ENCODE measurements at regions not wholly inside any gene's neighbourhood (a gene's known extent, or its start where the extent isn't known, plus 50 kb on each side); places are given as distances from the start of the nearest gene placed in this dataset.
A peak's percentile ranks its signal among the peaks of the same experiment; 100 is the strongest.

DNA sequence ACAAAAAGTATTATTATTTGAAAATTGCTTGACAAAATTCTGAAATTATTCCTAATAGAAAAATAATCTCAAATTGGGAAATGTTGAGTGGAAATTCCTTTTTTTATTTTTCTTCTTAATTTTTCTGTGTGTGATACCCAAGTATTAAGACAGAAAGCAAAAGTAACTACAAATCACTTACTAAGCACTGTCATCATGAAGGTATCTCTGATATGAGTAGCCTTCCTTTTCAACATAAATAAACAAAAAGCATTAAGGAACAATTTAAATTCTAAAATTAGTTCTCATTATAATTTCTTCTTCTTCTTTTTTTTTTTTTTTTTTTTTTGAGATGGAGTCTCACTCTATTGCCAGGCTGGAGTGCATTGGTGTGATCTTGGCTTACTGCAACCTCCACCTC lies 174.2 kb upstream of the RBMS1 start:
- peak overlapping the region; percentile 38 to 81; a peak in 3 of 6 replicates for H3K27ac ChIP-seq
- no peak for ATAC-seq
- POLR2A ChIA-PET, result no interaction called here

GRCh38 chr2:160670618-160671017 lies 177.0 kb upstream of the RBMS1 start:
- no peak for DNase-seq (ENCODE audit: low read depth in 1 of 2, low spot score in 1 of 2)
- no peak for ATAC-seq
- Histone ChIP-seq H3K4me2 (no peak overlapping the region), H3K4me1 (peaks cover 19% of the 10 kb centered on the region), H3K9me3 (no peaks in the 10 kb centered on the region), H3K4me3 (no peak overlapping the region), H3K27ac (no peak overlapping the region)
- TF ChIP-seq BHLHE40 (IDR thresholded peaks at IDR 0.05; ENCODE audit: low read depth, low read length), result no peak
- TF ChIP-seq, protein P1, sequence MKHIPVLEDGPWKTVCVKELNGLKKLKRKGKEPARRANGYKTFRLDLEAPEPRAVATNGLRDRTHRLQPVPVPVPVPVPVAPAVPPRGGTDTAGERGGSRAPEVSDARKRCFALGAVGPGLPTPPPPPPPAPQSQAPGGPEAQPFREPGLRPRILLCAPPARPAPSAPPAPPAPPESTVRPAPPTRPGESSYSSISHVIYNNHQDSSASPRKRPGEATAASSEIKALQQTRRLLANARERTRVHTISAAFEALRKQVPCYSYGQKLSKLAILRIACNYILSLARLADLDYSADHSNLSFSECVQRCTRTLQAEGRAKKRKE (CRISPR knock-in tag; IDR thresholded peaks at IDR 0.05; ENCODE audit: low read depth), result no peak
- no peak for TF ChIP-seq RCOR1 (IDR thresholded peaks at IDR 0.05; ENCODE audit: low read depth, low read length)
- TF ChIP-seq, protein P2, sequence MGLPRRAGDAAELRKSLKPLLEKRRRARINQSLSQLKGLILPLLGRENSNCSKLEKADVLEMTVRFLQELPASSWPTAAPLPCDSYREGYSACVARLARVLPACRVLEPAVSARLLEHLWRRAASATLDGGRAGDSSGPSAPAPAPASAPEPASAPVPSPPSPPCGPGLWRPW (IDR thresholded peaks at IDR 0.05), result no peak
- no peak for TF ChIP-seq RAD21 (conservative IDR thresholded peaks at IDR 0.05 in 1 of 2, IDR thresholded peaks at IDR 0.05 in 1 of 2)
- no peak for TF ChIP-seq NR3C1 (IDR thresholded peaks at IDR 0.05)
- TF ChIP-seq HEYL (CRISPR knock-in tag; IDR thresholded peaks at IDR 0.05), result no peak
- no peak for TF ChIP-seq JUN (IDR thresholded peaks at IDR 0.05)
- no peak for TF ChIP-seq REST (IDR thresholded peaks at IDR 0.05)
- TF ChIP-seq JUNB (IDR thresholded peaks at IDR 0.05), result no peak
- TF ChIP-seq RNF2 (IDR thresholded peaks at IDR 0.05; ENCODE audit: borderline replicate concordance, low read depth), result no peak
- TF ChIP-seq, protein P3, sequence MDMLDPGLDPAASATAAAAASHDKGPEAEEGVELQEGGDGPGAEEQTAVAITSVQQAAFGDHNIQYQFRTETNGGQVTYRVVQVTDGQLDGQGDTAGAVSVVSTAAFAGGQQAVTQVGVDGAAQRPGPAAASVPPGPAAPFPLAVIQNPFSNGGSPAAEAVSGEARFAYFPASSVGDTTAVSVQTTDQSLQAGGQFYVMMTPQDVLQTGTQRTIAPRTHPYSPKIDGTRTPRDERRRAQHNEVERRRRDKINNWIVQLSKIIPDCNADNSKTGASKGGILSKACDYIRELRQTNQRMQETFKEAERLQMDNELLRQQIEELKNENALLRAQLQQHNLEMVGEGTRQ (IDR thresholded peaks at IDR 0.05), result no peak
- ChIA-PET POLR2A (no interaction called here), CTCF (interaction anchor here (0.9 kb wide), 1 partner anchor 300 kb away, joined by 3 read pairs; no protein-coding TSS in a partner anchor)
- 99% methylated on average over 5 of the region's 5 CpGs for WGBS (ENCODE audit: missing lambda C conversion rate)
- FAIRE-seq, result no peak

More for the DNA sequence above, 174.2 kb upstream of the RBMS1 start:
- DNase-seq (ENCODE audit: low read depth in 1 of 2, low spot score in 1 of 2) (no peak), FAIRE-seq (no peak)
- Histone ChIP-seq H3K4me1 (peaks cover 24% of the 10 kb centered on the region), H3K4me2 (peak overlapping the region; percentile 73; the same call in 2 of the 3 replicates), H3K9me3 (no peaks in the 10 kb centered on the region), H3K4me3 (no peak overlapping the region)
- no peak for TF ChIP-seq CEBPB (IDR thresholded peaks at IDR 0.05)
- TF ChIP-seq ZC3H11A (IDR thresholded peaks at IDR 0.05), result no peak
- no peak for TF ChIP-seq PHF8 (IDR thresholded peaks at IDR 0.05; ENCODE audit: borderline replicate concordance, low read depth)
- TF ChIP-seq REST (IDR thresholded peaks at IDR 0.05), result no peak
- TF ChIP-seq HOXB13 (CRISPR knock-in tag; IDR thresholded peaks at IDR 0.05; ENCODE audit: low read depth), result no peak
- TF ChIP-seq MAFK (IDR thresholded peaks at IDR 0.05; ENCODE audit: partially characterized antibody), result no peak
- TF ChIP-seq, protein P4, sequence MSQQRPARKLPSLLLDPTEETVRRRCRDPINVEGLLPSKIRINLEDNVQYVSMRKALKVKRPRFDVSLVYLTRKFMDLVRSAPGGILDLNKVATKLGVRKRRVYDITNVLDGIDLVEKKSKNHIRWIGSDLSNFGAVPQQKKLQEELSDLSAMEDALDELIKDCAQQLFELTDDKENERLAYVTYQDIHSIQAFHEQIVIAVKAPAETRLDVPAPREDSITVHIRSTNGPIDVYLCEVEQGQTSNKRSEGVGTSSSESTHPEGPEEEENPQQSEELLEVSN (IDR thresholded peaks at IDR 0.05; ENCODE audit: borderline replicate concordance, low read depth), result no peak
- TF ChIP-seq ZNF302 (CRISPR knock-in tag; IDR thresholded peaks at IDR 0.05), result no peak
- no peak for TF ChIP-seq POLR2AphosphoS2 (conservative IDR thresholded peaks at IDR 0.05; ENCODE audit: low read length)
- no peak for TF ChIP-seq CBX8 (IDR thresholded peaks at IDR 0.05)
- TF ChIP-seq, protein P5, sequence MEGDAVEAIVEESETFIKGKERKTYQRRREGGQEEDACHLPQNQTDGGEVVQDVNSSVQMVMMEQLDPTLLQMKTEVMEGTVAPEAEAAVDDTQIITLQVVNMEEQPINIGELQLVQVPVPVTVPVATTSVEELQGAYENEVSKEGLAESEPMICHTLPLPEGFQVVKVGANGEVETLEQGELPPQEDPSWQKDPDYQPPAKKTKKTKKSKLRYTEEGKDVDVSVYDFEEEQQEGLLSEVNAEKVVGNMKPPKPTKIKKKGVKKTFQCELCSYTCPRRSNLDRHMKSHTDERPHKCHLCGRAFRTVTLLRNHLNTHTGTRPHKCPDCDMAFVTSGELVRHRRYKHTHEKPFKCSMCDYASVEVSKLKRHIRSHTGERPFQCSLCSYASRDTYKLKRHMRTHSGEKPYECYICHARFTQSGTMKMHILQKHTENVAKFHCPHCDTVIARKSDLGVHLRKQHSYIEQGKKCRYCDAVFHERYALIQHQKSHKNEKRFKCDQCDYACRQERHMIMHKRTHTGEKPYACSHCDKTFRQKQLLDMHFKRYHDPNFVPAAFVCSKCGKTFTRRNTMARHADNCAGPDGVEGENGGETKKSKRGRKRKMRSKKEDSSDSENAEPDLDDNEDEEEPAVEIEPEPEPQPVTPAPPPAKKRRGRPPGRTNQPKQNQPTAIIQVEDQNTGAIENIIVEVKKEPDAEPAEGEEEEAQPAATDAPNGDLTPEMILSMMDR (IDR thresholded peaks at IDR 0.05), result no peak
- CTCF ChIA-PET, result no interaction called here
